HEK293 (cell line): ENCODE measurements at regions not wholly inside any gene's neighbourhood (a gene's known extent, or its start where the extent isn't known, plus 50 kb on each side); places are given as distances from the start of the nearest gene placed in this dataset.

Source experiments
- CTCF ChIA-PET: fragments of 350-600 bp; formaldehyde crosslinking; extraction: SDS; loops from one replicate; lab custom pipeline; 2021; ENCODE audit warnings: antibody characterized with exemption; lab: Yijun Ruan, JAX
- POLR2A ChIA-PET: fragments of 300-600 bp; formaldehyde crosslinking; extraction: SDS; loops from one replicate; lab custom pipeline; 2020; ENCODE audit warnings: antibody characterized with exemption, inconsistent platforms; lab: Yijun Ruan, JAX
- H3K27ac ChIP-seq: fragments of 200-500 bp; sonication (Bioruptor generic); 2 replicates; pipeline ENCODE4 v1.5.1; 2014; ENCODE audit warnings: low read depth, low read length, control low read depth, inconsistent platforms; ENCODE audit errors: extremely low read depth
- H3K36me3 ChIP-seq, 2 experiments: fragments of 200-500 bp in 1 of 2; sonication (Bioruptor generic) in 1 of 2; 1 replicate in 1 of 2; 2 replicates in 1 of 2; pipeline ENCODE4 v1.5.1; 2014 to 2017; ENCODE audit warnings: inconsistent platforms in 2 of 2, low read length in 2 of 2; ENCODE audit not compliant: control insufficient read depth in 2 of 2, insufficient read depth in 1 of 2
- H3K4me1 ChIP-seq: fragments of 200-500 bp; sonication (Bioruptor generic); 2 replicates; pipeline ENCODE4 v1.5.1; 2014; ENCODE audit warnings: mild to moderate bottlenecking, low read length, inconsistent platforms; ENCODE audit not compliant: control insufficient read depth, insufficient read depth
- H3K4me3 ChIP-seq: 2 replicates; pipeline ENCODE4 v1.5.1; 2011; ENCODE audit warnings: low read depth, mild to moderate bottlenecking, control low read depth, low read length, moderate library complexity
- H3K9me3 ChIP-seq: fragments of 200-500 bp; sonication (Bioruptor generic); 2 replicates; pipeline ENCODE4 v1.5.1; 2014; ENCODE audit warnings: low read depth, low read length, inconsistent platforms; ENCODE audit not compliant: control insufficient read depth, insufficient read depth
- MEIS1 ChIP-seq: sonication (generic); formaldehyde crosslinking; IDR thresholded peaks from 2 replicates; pipeline ENCODE4 v1.8.1; 2022; ENCODE audit warnings: missing genetic modification reagents, mild to moderate bottlenecking, borderline replicate concordance
- OSR2 ChIP-seq: fragments of 450-650 bp; formaldehyde crosslinking; IDR thresholded peaks from 2 replicates; pipeline ENCODE4 v1.5.1; 2016; ENCODE audit warnings: missing biosample characterization, missing genetic modification characterization
- RBAK ChIP-seq: fragments of 450-650 bp; formaldehyde crosslinking; IDR thresholded peaks from 2 replicates; pipeline ENCODE4 v1.5.1; 2016; ENCODE audit warnings: missing biosample characterization, missing genetic modification characterization
- REPIN1 ChIP-seq: fragments of 450-650 bp; formaldehyde crosslinking; IDR thresholded peaks from 2 replicates; pipeline ENCODE4 v1.5.1; 2017; ENCODE audit warnings: missing biosample characterization, missing genetic modification characterization, low read depth
- SALL2 ChIP-seq: fragments of 450-650 bp; formaldehyde crosslinking; IDR thresholded peaks from 2 replicates; pipeline ENCODE4 v1.5.0; 2017; ENCODE audit warnings: missing biosample characterization, mild to moderate bottlenecking, missing genetic modification characterization, borderline replicate concordance
- TRIM28 ChIP-seq: IDR thresholded peaks from 2 replicates; pipeline ENCODE4 v1.6.1; 2011; ENCODE audit warnings: low read length, control low read depth, borderline replicate concordance
- ZBTB21 ChIP-seq: fragments of 450-650 bp; formaldehyde crosslinking; IDR thresholded peaks from 2 replicates; pipeline ENCODE4 v1.5.1; 2017; ENCODE audit warnings: missing biosample characterization, missing genetic modification characterization
- ZFP3 ChIP-seq: fragments of 450-650 bp; formaldehyde crosslinking; IDR thresholded peaks from 2 replicates; pipeline ENCODE4 v1.5.1; 2016; ENCODE audit warnings: low read depth, missing biosample characterization, missing genetic modification characterization
- ZFP41 ChIP-seq: fragments of 450-650 bp; formaldehyde crosslinking; IDR thresholded peaks from 2 replicates; pipeline ENCODE4 v1.5.1; 2016; ENCODE audit warnings: missing biosample characterization, missing genetic modification characterization, borderline replicate concordance
- ZNF112 ChIP-seq: fragments of 450-650 bp; formaldehyde crosslinking; IDR thresholded peaks from 2 replicates; pipeline ENCODE4 v1.5.0; 2017; ENCODE audit warnings: missing biosample characterization, missing genetic modification characterization
- ZNF155 ChIP-seq: fragments of 450-650 bp; formaldehyde crosslinking; IDR thresholded peaks from 2 replicates; pipeline ENCODE4 v1.5.1; 2016; ENCODE audit warnings: missing biosample characterization, missing genetic modification characterization
- ZNF157 ChIP-seq: fragments of 450-650 bp; formaldehyde crosslinking; IDR thresholded peaks from 2 replicates; pipeline ENCODE4 v1.5.1; 2016; ENCODE audit warnings: missing biosample characterization, missing genetic modification characterization
- ZNF2 ChIP-seq: fragments of 450-650 bp; formaldehyde crosslinking; IDR thresholded peaks from 2 replicates; pipeline ENCODE4 v1.5.1; 2016; ENCODE audit warnings: missing biosample characterization, missing genetic modification characterization
- ZNF394 ChIP-seq: fragments of 450-650 bp; formaldehyde crosslinking; IDR thresholded peaks from 2 replicates; pipeline ENCODE4 v1.5.1; 2016; ENCODE audit warnings: missing biosample characterization, missing genetic modification characterization, mild to moderate bottlenecking, moderate library complexity, borderline replicate concordance
- ZNF48 ChIP-seq: fragments of 450-650 bp; formaldehyde crosslinking; IDR thresholded peaks from 2 replicates; pipeline ENCODE4 v1.5.1; 2016; ENCODE audit warnings: missing biosample characterization, missing genetic modification characterization
- ZNF529 ChIP-seq: fragments of 450-650 bp; formaldehyde crosslinking; IDR thresholded peaks from 2 replicates; pipeline ENCODE4 v1.5.1; 2017; ENCODE audit warnings: missing genetic modification characterization, missing biosample characterization; ENCODE audit not compliant: insufficient replicate concordance
- ZNF530 ChIP-seq: fragments of 450-650 bp; formaldehyde crosslinking; IDR thresholded peaks from 2 replicates; pipeline ENCODE4 v1.5.1; 2016; ENCODE audit warnings: low read depth, missing biosample characterization, missing genetic modification characterization
- ZNF544 ChIP-seq: fragments of 450-650 bp; formaldehyde crosslinking; IDR thresholded peaks from 2 replicates; pipeline ENCODE4 v1.5.0; 2017; ENCODE audit warnings: missing biosample characterization, missing genetic modification characterization
- ZNF549 ChIP-seq: fragments of 450-650 bp; IDR thresholded peaks from 2 replicates; pipeline ENCODE4 v1.5.1; 2018; ENCODE audit warnings: missing biosample characterization, missing genetic modification characterization, mild to moderate bottlenecking, inconsistent platforms, moderate library complexity
- ZNF571 ChIP-seq: fragments of 450-650 bp; formaldehyde crosslinking; IDR thresholded peaks from 2 replicates; pipeline ENCODE4 v1.5.0; 2017; ENCODE audit warnings: missing biosample characterization, missing genetic modification characterization
- ZNF624 ChIP-seq: fragments of 450-650 bp; formaldehyde crosslinking; IDR thresholded peaks from 2 replicates; pipeline ENCODE4 v1.5.1; 2017; ENCODE audit warnings: missing biosample characterization, missing genetic modification characterization
- ZNF768 ChIP-seq: fragments of 450-650 bp; formaldehyde crosslinking; IDR thresholded peaks from 2 replicates; pipeline ENCODE4 v1.5.1; 2018; ENCODE audit warnings: missing biosample characterization, mild to moderate bottlenecking, missing genetic modification characterization
- ZNF830 ChIP-seq: fragments of 450-650 bp; IDR thresholded peaks from 2 replicates; pipeline ENCODE4 v1.5.0; 2018; ENCODE audit warnings: missing biosample characterization, missing genetic modification characterization, low read depth, mild to moderate bottlenecking, moderate library complexity
- TF ChIP-seq, protein P1 (sequence below): fragments of 450-650 bp; formaldehyde crosslinking; IDR thresholded peaks from 2 replicates; pipeline ENCODE4 v1.5.1; 2016; ENCODE audit warnings: missing biosample characterization, missing genetic modification characterization
- TF ChIP-seq, protein P2 (sequence below): fragments of 450-650 bp; formaldehyde crosslinking; IDR thresholded peaks from 2 replicates; pipeline ENCODE4 v1.5.1; 2016; ENCODE audit warnings: missing biosample characterization, missing genetic modification characterization

DNA sequence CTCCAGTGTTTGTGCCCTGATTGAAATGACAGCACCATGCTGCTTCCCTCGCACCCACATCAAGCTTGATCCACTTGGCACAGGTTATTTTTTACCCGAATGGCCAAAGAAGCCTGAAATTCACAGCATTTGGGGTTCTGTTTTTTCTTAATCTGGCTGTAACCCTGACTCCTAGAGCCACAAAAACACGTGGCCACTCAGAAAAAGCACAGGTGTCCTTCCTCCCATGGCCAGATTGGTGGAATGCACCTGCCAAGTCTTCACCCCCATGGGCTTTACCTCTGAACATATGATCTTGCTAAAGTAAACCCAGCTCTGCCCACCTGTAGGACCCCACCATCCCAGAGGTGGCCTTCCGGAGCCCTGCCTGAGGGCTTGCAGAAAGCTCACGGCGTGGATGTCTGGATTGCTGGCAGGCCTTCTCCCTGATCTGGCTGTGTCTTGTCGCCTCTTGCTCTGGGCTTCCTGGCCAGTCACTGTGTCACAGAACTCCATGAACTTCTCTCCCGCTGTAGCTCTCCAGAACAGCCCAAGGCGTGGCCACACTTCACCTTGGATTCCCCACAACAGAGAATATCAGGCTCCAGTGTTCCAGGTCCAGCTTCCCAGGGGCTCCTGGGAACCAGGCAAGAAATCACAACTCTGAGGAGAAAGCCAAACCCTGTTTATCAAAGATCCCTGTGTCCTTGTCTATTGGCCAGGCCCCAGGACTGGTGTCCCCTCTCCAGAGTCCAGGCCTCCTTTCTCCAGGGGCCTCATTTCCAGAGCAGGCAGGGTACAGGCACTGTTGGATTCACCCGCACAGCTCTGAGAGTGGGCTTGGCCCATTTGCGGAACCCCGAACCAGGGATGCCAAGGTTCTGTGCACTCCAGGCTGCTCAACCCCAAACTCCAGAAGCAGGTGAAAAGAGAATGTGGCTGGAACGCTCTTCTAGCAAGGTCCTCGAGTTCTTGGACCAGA is 272.5 kb downstream of the SYK start (continued):
- TF ChIP-seq, protein P1, sequence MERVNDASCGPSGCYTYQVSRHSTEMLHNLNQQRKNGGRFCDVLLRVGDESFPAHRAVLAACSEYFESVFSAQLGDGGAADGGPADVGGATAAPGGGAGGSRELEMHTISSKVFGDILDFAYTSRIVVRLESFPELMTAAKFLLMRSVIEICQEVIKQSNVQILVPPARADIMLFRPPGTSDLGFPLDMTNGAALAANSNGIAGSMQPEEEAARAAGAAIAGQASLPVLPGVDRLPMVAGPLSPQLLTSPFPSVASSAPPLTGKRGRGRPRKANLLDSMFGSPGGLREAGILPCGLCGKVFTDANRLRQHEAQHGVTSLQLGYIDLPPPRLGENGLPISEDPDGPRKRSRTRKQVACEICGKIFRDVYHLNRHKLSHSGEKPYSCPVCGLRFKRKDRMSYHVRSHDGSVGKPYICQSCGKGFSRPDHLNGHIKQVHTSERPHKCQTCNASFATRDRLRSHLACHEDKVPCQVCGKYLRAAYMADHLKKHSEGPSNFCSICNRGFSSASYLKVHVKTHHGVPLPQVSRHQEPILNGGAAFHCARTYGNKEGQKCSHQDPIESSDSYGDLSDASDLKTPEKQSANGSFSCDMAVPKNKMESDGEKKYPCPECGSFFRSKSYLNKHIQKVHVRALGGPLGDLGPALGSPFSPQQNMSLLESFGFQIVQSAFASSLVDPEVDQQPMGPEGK (tag by site-specific recombination), result no peak
- TF ChIP-seq ZNF2 (no peak), ZNF529 (no peak), OSR2 (tag by site-specific recombination) (no peak), ZNF544 (tag by site-specific recombination) (no peak), ZNF624 (tag by site-specific recombination) (no peak), ZNF571 (tag by site-specific recombination) (no peak), ZNF530 (tag by site-specific recombination) (no peak), RBAK (tag by site-specific recombination) (no peak), SALL2 (no peak)

DNA sequence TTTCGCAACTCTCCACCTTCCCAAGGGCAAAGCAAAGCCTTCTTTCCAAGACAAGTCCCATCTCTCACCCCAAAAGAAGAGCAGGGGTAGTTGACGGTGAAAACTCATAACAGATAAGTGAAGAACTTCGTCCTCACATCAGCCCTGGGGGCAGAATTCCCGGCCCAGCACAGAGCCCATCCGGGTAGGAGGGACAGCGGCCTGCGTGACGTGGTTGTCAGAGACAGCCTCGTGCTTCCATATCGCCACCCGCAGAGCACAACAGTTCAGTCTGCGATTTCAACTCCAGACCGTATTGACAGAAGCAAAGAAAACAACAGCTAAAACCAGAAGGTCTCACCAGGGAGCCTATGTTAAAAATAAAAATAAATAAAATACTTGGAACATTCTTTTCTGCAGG is 273.2 kb downstream of the SYK start:
- no peaks in the 10 kb centered on the region for H3K36me3 ChIP-seq
- H3K4me1 ChIP-seq, result peaks cover 4% of the 10 kb centered on the region; the same call in 1 of the 2 replicates
- no peak overlapping the region for H3K27ac ChIP-seq
- no peaks in the 10 kb centered on the region for H3K9me3 ChIP-seq
- ChIA-PET POLR2A (no interaction called here), CTCF (no interaction called here)
- no peak for TF ChIP-seq ZNF157 (tag by site-specific recombination)
- TF ChIP-seq ZFP41, result no peak
- no peak for TF ChIP-seq TRIM28
- no peak for TF ChIP-seq ZNF830
- TF ChIP-seq ZNF549 (tag by site-specific recombination), result no peak
- no peak for TF ChIP-seq ZNF768 (tag by site-specific recombination)
- TF ChIP-seq ZNF394 (tag by site-specific recombination), result no peak
- no peak for TF ChIP-seq ZBTB21 (tag by site-specific recombination)
- TF ChIP-seq REPIN1, result no peak
- no peak for TF ChIP-seq ZNF155 (tag by site-specific recombination)
- TF ChIP-seq ZNF112, result no peak
- TF ChIP-seq MEIS1, result no peak
- TF ChIP-seq ZFP3, result no peak
- no peak for TF ChIP-seq ZNF48 (tag by site-specific recombination)
- TF ChIP-seq, protein P2, sequence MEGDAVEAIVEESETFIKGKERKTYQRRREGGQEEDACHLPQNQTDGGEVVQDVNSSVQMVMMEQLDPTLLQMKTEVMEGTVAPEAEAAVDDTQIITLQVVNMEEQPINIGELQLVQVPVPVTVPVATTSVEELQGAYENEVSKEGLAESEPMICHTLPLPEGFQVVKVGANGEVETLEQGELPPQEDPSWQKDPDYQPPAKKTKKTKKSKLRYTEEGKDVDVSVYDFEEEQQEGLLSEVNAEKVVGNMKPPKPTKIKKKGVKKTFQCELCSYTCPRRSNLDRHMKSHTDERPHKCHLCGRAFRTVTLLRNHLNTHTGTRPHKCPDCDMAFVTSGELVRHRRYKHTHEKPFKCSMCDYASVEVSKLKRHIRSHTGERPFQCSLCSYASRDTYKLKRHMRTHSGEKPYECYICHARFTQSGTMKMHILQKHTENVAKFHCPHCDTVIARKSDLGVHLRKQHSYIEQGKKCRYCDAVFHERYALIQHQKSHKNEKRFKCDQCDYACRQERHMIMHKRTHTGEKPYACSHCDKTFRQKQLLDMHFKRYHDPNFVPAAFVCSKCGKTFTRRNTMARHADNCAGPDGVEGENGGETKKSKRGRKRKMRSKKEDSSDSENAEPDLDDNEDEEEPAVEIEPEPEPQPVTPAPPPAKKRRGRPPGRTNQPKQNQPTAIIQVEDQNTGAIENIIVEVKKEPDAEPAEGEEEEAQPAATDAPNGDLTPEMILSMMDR (tag by site-specific recombination), result no peak
- no peak overlapping the region for H3K4me3 ChIP-seq
